ENCODE measurements at regions not wholly inside any gene's neighbourhood (a gene's known extent, or its start where the extent isn't known, plus 50 kb on each side); places are given as distances from the start of the nearest gene placed in this dataset.

GRCh38 chr5:121688126-121688525 is 163.6 kb upstream of the FTMT start:
- TF ChIP-seq CTCF (IDR thresholded peaks at IDR 0.05) (no peak), EZH2 (IDR thresholded peaks at IDR 0.05) (no peak), EZH2phosphoT487 (IDR thresholded peaks at IDR 0.05) (no peak)

Data from neural progenitor cell (in vitro differentiated cells).